GM18517 (cell line): ENCODE measurements at regions not wholly inside any gene's neighbourhood (a gene's known extent, or its start where the extent isn't known, plus 50 kb on each side); places are given as distances from the start of the nearest gene placed in this dataset.

Experiments used
- ATAC-seq: cut with Tn5 transposase; IDR thresholded peaks from one replicate; pipeline ENCODE4 v1.9.1; 2021; ENCODE audit warnings: mild to moderate bottlenecking, moderate library complexity; ENCODE audit not compliant: unreplicated experiment

DNA sequence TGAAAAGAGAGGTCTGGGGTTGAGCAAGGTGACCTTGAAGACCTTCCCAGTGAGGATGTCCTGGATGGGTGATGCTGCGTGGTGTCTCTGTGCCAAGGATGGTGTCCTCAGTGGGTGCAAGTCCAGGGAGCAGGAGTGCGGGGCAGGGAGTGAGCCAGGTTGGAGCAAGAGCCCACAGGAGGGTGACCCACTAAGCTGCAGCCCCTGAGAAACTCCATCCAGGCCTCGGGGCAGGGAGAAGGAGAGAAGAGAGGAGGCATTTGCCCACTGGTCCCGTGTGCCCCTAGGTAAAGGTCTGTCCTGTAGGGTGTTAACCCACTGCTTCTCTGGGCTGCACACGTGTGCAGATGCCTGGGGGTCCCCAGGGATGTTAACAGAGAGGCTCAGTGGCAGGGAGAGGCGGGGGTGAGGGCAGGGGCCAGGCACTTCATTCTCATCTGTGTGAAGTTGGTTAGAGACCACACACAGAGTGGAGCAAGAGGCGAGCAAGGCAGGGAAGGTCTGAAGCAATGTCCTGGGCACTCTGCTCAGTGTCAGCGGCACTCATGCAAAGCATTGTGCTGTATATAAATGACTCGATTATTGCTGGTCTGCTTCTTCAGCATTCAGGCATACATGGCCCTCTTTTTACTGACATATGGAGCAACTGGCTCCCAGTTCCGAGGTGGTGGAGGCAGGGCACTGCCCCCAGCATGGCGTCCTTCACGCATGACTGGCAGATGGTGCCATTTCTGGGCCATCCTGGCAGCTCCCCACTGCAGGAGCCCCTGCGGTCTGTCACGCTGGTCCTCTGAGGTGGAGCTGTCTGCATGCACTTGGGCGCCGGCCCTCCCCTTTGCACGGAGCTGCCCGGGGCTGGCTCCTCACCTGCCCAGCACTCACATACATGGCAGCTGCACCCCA is 117.2 kb upstream of the HS6ST1 start:
- ATAC-seq = no peak

DNA sequence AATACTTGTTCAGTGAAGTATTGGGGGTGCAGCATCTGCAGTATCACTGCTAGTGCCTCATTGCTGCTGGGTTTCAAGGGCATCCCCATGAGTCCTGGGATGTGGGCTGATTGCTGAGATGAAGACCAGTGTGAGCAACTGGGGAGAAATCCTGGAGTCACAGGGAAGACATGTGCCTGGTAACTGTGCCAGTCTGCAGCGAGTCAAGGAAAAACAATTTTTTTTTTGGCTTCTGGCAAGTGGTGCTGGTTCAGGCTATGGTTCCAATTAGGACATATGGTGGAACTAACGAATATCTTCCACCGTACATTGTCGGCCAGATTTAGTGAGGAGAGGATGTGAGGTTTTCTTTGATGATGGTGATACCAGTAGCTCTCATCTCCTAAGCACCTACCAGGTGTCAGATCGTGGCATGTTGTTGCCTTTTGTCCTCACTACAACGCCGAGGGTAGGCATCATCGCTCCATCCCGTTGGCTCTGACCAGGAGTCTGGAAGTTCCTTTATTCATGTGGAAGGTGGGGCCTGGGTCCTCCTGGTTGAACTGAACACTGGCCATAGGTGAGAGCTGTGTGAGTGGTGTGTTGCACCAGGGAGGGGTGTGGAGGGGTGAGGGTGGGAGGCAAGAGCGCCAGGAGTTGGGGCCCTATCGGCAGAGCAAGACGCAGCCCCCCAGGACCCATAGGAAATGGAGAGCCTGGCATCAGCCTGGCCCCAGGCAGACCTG is 118.0 kb upstream of the HS6ST1 start:
- no peak for ATAC-seq

DNA sequence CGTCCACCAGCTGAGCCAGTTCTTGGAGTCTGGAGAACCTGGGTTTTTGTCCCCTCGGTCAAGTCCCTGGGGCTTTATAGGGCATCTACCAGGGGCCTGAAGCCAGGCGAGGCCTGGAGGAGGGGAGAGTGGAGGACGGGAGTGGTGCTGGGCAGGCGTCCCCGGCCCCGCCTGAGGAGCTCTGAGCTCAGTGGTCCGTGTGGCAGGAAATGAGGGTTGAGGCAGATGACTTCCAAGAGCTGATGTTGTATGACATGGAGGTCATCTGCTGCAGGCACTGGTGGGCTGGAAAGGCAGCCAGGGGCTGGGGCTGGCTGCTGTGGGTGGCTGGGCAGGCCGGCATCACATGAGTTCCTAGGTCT is 118.5 kb upstream of the HS6ST1 start:
- no peak for ATAC-seq

DNA sequence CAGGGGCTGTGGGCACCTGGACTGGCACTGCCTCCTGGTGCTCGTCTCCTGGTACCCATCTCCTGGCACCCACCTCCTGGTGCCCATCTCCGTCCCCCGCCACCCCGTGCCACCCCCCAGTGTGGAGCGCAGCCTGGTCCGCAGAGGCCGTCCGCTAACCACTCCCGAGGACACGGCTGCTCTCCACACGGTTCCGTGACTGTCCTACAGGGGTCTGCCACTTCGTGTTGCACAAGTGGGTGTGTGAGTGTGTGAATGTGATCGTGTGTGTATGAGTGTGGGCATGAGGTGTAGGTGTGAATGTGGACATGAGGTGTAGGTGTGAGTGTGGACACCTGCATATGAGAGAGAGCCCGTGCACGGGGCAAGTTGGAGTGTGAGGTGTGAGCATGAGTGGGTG is 119.4 kb upstream of the HS6ST1 start:
- ATAC-seq = no peak

DNA sequence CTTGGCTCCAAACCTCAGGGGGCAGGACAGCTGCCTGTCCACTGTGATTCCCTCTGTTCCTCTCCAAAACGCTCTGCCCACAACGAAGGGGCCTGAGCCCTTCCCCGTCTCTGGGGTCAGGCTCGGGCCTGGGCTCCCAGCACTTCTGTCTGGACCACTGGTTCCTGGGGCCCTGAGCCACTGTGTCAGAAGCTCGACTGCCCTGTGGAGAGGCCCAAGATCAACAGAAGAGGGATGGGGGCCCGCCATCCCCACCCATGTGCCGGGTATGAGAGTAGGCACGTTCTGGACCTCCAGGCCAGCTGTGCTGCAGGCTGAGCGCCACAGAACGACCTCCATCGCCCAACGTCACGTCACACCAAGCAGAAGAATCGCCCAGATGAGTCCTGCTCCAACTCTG is 119.9 kb upstream of the HS6ST1 start:
- no peak for ATAC-seq

DNA sequence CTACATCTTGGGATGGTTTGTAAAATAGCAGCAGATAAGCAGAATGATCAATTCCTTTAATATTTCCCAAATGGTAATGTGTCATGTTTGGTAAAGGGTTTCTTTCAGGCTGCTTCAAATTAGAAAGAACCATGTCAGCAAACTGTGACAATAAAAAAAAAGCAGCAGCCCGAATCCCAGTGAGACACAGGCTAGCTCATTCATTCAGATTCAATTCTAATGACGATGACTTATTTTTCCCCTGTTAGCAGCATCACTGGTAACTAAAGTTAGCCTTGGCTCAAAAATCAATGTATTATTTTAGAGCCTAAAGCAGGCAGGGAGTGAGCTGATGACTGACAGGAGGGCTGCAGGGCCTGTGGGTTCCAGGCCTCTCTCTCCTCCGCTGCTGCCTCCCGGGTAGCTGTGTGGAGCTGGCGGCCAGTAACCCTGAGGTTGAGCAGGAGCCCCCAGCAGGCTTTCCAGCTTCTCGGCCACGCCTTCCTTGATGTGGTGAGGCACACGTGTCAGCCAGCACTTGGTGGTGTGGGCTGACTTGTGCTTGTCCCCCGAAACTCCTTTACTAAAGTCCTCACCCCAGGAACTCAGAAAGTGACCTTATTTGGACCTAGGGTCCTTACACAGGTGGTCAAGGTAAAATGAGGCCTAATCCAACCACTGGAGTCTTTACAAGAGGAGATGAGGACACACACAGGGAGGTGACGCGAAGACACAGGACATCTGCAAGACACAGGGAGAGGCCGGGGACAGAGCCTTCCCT is 120.5 kb upstream of the HS6ST1 start:
- no peak for ATAC-seq

DNA sequence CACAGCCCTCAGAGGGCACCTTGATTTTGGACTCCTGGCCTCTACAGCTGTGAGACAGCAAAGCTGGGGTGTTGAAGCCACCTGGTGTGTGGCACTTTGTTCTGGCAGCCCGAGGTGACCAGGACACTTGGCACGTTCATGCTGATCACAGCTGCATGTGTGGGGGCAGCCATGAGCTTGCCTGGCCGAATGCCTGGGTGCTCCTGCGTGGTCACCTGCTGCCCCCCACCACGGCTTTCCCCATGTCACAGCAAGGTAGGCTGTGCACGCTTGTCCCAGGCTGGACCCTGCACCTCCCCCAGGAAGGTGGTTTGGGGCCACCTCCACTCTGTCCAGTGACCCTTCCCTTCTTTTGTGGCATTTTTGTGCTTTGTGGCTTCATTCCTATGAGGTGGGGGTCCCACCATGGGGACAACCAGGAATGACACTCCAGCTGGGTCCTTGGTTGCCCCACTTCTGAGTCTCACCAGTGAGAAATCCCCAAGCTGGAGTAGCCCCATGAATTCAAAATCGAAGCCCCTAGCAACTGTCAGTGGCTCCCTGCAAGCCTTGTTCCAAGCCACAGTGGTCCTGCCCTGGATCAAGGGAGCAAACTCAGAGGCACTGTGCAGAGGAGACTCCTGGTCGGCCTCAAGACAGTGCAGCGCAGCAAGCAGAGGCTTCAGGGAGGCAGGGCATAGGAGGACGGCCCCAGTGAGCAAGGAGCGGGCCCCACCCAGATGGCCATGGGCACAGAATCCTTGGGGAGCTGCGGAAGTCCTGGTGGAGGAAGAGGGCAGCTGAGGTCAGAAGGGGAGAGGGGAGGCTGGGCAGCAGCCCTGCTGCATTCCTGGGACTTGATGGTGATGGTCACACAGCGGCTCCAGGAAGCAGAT is 121.4 kb upstream of the HS6ST1 start:
- no peak for ATAC-seq

DNA sequence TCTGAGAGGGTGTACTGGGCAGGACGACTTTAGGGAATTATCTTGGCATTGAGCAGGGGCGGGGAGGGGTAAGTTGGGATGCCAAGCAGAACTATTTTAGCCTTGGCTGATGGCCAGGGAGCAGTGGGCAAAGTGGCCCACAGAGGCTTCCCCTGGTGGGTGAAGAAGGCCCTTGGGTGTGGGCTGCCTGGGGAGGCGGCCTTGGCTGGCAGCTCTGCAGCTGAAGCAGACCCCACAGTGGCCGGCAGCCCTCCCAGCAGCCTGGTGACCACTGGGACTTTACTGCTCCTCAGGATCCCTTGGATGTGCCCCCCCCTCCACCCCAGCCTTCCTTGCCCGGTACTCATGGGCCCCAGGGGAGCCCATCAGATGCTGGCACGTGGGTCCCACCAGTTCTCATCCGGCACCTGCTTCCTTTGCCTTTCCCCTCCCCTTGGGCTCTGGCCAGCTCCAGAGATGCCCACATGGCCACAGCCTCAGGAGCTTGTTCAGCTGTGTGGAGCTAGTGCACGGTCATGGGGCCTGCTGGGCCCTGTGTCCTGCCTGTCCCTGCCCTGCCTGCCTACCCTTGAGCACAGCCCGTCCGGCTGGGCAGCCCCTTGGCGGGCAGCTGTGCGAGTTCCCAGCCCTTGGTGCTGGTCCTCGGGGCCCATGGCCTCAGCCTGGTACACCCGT is 122.1 kb upstream of the HS6ST1 start:
- no peak for ATAC-seq

DNA sequence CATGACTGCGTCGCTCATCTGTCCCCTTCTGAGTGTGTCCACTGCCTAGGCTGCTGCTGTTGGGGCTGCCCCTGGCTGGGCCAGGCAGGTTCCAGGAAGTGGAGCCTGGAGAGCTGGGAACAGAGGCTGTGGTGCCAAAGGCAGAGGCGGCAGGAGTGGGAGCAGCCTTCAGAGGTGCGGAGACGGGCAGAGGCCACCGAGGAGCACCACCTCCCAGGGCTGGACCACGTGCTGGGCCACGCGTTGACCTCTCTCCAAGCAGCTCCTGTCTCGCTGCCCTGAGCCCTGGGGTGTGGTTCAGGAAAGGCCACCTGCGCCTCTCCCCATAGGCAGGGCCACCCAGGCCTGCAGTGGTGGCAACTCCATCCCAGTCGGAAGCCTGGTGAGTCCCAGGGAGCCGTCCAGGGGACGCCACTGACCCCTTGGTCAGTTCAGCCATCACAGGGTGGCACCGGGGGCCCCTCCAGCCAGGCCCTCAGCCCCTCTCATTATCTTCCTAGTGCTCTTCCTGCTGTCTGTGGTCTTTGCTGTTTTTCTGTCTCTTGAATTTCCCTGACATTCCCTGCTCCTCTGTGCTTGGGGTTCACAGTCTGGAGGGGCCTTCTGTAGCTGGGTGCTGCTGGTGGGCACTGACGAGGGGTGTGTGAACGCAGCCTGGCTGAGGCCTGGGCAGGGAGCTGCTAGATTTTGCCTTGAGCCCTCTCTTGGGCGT is 122.8 kb upstream of the HS6ST1 start:
- ATAC-seq = no peak

DNA sequence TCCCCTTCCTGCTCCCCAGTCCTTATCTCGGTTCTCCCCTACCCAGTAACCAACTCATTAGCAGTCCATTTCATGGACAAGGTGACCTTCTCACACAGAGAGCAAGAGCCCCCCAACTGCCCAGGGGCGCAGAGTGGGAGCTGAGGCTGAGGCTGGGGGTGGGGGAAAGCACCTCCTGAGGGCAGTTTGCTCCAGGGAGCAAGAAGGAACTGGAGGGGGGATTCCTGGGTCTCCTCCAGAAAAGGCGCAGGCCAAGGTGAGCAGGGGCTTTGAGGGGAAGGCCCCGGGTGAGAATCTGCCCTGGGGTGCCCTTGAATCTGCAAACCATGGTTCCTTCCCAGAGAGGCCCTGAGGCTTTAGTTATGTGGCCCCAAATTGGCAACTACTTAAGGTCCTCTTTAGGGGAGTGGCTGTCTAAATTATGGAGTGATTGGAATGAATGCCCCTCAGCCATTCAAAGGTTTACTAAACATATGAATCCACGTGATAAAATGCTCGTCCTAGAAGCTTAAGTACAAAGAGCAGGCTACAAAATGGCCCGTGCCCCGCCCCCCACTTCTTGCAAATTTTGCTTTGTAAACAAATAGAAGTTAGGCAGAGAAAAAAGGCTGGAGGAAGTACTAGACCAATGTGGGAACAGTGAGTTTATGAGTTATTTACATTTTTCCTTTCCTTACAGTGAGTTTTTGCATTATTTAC is 123.5 kb upstream of the HS6ST1 start:
- ATAC-seq = no peak

DNA sequence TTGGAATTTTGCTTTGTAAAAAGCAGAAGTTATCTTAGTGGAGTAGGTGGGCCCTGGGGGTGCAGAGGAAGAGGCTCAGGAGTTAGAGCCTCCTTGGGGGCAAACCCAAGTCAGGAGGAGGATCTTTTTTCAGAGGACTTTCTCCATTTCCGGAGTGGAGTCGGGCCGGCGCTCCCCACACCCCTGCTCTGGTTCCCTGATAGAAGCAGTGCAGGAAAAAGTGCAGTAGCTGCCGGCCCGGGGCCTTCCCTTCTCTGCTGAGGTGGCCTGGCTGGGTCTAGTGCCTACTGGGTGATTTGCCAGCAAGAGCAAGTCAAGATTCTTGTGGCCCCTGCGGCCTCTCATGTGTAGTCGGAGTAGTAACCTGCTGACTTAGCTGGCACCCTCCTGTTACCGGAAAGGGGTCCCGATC is 124.2 kb upstream of the HS6ST1 start:
- no peak for ATAC-seq

DNA sequence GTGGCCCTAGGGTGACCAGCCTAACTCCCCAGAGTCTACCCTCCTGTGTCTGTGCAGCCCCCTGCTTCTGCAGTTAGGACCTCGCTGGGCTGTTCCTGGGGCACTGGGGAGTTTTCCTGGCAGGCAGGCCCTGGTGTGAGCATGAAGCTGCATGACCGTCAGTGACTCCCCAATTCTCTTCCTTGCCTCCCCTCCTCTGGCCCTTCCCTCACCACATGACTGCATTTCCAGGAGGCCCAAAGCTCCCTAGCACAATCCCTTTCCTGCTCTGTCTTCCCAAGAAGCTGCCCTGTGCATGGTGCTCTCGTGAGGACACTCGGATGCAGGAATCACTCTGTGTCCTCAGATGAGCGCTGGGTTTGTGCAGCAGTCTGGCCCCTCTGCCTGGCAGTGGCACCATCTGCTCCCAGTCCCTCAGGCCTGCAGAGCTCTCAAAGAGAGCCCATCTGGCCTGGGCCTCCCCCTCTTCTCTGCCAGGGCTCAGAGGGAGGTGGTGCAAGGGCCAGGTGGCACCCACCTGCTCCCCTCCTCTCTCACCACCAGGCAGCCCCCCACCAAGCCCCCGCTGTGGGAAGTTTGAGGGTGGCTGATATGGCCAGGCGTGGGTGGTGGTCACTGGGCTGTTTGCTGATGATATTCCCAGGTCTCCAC is 125.6 kb upstream of the HS6ST1 start:
- no peak for ATAC-seq

DNA sequence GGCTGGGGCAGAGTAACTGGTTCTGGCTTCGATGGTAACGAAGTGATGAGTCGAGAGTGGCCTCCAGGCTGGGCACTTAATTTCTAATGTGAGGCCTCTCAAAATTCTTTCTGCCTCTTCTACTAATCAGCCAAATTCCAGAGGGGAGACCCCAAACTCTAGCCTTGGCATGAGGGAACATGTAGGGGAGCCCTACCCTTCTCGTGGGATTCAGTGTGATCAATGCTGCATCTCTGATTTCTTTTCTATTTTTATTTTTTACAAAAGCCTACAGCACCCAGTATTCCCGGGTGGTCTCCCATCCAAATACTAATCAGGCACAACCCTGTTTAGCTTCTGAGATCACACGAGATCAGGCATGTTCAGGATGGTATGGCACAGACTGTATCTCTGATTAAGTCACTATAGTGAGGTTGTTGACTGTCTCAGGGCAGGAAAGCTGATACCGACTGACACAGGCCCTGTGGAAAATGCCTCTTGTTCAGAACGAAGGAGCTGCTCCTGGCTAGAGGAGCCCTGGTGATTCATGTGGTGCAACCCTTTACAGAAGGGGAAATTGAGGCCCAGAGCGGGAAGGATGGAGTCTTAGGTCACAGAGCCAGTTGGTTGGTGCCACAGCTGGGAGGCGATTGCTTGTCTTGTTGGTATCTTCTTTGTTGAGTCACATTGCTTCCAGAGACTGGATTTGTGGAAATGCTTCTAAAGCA is 126.3 kb upstream of the HS6ST1 start:
- ATAC-seq = no peak

DNA sequence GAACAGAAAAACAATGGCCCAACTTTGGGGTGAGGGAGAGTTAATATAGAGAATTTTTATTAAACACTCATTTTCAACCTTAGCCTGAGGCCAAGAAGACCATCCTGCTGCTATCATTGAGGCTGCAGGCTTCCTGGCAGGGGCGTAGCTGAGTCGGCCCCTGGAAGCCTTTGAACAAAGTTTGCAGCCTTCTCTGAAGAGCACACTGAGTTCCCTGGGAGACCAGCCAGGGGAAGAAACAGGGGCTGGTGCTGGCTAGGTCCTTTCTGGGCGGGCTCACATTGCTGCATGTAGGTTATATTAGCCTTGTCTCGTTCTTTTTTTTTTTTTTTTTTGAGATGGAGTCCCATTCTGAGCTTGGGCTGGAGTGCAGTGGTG is 126.8 kb upstream of the HS6ST1 start:
- no peak for ATAC-seq

DNA sequence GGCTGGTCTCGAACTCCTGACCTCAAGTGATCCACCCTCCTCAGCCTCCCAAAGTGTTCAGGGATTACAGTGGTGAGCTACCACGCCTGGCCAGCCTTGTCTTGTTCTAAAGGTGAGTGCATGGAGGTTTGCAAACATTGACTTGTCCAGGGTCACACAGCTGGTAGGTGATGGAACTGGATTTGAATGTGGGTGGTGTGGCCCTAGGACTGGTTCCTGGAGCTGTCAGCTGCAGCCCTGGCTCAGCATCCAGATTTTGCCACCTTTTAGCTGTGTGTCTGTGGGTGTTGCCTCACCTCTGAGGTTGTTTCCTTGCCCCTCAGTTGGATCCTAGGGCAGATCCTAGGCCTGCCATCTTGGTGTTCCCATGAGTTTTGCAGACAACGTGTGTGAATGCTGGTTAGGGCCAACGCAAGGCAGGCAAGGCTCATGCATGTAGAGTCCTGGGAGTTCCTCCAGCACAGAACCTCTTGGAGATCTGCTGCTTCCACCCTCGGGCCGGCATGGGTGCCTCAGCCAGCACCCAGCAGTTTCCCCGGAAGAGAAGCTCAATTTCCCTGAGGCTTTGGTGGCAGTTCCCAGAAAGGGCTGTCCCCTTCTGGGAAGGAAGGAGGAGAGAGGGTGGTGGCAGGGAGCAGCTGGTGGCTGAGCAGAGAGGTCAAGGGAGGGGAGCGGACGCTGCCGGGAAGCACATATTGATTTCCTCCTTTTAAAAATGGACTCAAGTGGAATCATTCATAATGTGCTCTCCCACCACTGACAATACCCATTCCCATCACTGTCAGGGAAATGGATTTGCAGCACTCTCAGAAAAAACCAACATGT is 127.6 kb upstream of the HS6ST1 start:
- ATAC-seq = no peak

DNA sequence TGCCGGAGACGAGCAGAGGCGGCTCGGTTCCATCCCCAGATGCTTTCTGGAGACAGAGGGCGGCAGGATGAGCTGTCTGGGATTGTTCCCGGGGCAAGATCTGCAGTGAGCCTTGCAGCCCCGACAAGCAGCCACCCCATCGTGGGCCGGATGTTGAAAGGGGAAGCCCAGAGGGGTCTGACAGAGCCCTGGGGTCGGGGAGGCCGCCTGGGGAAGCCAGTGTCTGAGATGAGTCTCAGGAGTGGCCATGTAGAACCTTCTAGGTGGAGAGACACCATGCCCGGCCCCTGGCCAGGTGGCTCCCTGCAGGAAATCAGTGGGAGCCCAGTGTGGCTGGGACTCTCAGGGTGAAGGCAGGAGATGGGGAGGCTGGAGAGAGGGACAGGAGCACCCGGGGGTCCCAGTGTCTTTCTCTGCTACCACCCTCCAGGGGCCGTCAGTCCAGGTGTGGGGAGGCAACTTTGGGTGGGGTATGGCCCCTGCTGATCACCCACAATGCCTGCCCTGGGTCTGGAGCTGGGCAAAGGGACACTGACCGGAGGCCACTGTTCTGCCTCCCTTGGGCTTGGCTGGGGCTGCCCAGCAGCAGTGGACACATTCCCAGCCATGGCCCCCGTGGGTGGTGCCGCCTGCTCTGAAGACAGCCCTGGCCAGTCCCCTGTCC is 128.3 kb upstream of the HS6ST1 start:
- no peak for ATAC-seq
